NCI-H748 (cell line): ENCODE measurements at regions not wholly inside any gene's neighbourhood (a gene's known extent, or its start where the extent isn't known, plus 50 kb on each side); places are given as distances from the start of the nearest gene placed in this dataset.

Experiments
- DNase-seq: peaks from one replicate; lab custom pipeline; 2025; ENCODE audit not compliant: unreplicated experiment; lab: John Stamatoyannopoulos, UW

DNA sequence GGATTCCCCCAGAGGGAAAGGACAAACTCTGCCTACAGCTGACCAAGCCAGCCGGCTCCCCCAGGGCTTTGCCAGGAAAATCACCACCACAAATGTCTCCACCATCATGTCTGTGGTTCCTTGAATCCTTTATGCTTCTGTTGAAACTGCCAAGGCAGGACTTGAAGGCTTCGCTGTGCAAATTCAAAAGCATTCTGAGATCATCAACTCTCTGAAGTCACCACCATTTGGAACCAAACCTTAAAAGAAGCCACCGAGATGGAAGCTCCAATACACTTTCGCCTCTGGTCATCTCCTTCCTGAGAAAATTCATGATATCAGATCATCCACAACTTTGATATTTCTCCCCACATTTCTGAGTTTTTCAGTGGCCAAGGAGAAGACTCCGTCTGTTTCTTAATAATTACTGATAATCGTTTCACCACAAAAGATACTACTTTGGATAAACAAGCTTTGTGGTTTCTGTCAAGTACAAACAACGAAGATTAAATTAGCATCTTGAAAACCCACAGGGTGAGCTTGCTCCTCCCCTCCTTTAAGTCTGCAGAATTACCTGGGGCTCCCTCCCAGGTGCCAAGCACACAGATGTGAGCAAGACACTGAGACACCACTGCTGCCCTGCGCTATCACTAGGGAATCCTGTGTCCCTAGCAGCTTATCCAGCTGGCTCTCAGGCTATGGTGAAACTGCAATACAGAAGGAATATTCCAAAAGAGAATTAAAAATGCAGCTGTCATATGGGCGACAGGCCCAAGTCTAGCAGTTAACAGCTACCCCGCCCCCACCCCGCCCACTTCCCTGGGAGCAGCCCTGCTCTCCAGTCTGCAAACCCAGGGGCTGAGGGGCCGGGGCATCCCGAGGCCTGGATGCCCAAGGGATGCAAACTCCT, 125.0 kb upstream of the TBL1X start:
- DNase-seq, result peak; percentile 26

DNA sequence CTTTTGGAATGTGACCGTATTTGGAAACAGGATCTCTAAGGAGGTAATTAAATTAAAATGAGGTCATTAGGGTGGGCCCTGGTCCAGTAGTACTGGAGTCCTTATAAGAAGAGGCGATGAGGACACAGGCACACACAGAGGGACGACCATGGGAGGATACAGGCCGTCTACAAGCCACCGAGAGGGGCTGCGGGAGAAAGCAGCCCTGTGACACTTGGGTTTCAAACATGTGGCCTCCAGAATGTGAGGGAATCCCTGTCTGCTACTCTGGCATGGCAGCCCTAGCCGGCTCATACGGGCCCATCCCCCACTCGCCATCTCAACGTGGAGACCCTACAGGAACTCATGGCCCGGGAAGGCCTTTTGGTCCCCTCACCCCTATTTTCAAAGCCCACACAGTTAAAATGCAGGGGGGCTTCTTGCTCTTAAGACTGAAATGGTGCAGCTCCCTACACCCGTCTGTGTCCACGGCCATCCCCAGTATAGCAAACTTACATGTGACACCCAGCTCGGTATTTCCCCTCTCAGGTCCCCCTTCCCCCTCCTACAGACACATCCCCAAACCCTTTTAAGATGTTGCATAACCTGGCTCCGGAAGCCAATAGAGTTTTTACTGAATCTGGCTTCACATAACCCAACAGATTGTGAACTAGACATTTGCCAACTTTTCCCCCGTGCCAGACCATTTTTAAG, 124.1 kb upstream of the TBL1X start:
- DNase-seq, result no peak

DNA sequence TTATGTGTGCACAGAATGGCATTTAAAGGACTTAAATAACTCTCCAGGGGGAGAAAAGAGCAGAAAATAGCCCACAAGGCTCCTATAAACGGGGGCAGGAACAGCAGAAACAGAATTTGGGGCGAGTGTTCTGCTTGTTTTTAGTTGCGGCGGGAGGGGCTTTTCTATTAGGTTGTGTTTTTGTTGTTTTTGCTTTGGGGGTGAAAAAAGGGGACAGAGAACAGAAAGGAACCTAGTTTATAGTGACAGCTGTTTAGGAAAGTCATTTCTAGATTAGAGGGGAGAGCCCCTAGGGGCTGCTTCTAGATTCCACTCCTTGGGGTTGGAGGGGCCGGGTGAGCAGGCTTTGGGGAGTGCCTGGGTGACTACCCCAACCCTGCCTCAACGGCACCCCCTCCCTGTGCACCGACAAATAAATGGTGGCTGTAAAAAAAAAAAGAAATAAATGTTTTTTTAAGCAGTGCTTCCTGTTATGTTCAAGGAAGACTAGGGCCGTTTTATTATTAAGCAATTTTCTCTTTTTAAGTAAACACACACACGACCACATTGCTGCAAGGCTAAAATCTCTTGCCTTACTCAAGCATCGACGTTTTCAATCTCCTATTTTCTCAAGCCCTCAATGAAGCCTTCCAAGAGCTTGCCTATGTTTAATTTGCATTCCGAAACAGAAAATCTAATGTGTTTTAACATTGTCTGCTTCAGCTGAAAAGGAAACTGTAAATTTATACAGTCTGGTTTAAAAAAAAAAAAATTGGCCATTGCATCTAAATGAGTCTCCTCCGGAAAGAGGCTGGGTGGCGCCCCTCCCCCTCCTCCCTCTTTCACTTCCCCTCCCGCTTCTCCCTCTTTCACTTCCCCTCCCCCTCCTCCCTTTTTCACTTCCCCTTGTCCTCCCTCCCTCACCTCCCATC, 123.3 kb upstream of the TBL1X start:
- peak; percentile 73 for DNase-seq

DNA sequence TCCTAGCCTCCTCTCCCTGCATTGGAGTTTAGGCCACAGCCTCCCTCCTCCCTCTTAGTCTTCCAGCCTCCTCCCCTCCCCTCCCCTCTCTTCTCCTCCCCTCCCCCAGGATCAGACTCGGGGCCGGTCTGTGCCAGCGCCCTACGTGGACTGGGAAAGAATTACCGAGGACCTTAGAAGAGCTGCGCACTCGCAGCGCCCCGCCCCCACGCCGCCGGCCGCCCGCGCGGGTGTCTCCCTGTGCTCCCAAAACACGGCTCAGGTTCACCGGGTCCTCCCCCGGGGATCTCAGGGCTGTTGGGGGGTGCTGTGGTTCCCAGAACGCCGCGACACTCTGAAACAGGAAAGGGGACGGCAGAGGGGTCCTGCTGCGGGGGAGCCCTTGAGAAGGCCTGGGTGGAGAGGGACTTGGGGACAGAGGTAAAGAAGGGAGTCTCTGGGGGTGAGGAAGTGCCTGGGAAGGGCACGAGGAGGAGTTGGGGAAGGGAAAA, 122.3 kb upstream of the TBL1X start:
- peak; percentile 92 for DNase-seq

DNA sequence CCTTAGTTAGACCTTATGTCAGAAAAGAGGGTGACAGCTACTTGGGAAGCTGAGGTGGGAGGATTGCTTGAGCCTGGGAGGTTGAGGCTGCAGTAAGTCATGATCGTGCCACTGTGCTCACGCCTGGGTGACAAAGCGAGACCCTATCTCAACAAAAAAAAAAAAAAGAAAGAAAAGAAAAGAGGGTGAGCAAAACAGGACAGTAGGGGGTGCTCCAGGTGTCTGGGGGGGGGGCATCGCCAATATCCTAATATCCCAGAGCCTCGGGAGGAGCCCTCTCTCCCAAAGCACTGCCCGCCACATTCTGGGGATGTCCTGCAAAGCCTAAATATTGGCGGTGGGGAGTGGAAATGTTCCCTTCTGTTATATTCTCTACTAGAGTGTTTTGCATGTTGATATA, 120.9 kb upstream of the TBL1X start:
- no peak for DNase-seq

DNA sequence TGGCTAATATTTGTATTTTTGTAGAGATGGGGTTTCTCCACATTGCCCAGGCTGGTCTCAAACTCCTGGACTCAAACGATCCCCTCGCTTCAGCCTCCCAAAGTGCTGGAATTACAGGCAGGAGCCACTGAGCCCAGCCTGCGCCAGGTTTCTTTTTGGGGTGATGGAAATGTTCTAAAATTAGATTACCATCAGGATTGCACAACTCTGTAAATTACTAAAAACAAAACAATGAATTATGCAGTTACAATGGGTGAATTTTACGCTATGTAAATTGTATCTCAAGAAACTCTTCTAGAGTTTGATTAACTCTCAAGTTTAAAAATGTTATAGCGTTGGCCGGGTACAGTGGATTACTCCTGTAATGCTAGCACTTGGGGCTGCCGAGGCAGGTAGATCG, 118.9 kb upstream of the TBL1X start:
- DNase-seq, result no peak

DNA sequence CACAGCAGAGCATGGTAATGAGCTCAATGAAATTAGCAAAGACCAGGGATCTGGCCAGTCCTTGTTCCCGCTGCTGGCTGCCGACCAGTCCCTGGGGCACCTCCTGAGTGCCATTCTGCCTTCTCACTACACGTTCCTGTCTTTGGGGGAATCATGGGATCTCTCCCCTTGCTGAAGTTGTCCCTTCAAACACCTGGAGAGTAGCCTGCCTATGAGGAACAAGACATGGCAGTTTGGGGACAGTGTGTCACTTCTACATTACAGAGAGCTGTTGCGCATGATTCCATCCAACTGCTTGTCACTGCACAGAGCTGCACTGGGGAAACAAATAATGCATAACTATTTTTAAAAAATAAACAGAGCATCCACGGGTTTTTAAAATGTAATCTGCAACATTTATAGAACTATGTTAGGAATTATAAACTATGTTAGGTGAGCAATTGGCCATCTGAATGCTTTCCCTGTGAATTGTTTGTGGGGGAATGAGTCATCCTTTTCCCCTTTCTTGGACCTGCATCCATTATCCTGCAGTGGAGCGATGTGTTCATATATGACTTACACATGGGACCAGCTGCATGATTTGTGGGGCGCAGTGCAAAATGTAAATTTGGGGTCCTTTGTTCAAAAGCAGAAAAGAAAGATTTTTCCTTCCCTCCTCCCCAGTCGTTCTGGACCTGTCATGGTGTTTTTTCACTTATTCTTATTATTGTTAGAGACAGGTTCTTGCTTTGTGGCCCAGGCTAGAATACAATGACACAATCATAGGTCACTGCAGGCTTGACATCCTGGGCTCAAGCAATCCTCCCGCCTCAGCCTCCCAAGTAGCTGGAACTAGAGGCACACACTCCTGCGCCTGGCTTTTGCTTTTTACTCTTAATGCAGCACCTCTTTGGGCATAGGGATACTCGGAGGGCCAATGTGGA, 115.0 kb upstream of the TBL1X start:
- DNase-seq, result no peak

DNA sequence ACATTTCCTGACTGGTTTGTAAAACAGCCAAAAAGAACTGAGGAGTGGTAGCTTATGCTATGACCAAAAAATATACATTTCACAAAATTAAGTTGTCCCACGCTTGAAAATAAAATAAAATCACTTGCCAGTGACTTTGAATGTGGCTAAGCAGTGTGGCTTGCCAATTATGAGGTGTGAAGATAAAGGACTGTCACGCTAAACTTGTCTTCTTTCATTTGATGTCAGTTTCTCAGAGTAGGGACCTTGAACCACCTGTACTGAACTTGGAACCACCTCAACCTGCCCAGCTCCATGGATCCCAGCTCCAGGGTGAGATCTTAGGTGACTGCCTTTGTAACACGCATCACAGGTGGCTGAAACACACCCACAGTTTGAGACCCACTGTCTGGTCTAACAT, 113.7 kb upstream of the TBL1X start:
- DNase-seq, result no peak

DNA sequence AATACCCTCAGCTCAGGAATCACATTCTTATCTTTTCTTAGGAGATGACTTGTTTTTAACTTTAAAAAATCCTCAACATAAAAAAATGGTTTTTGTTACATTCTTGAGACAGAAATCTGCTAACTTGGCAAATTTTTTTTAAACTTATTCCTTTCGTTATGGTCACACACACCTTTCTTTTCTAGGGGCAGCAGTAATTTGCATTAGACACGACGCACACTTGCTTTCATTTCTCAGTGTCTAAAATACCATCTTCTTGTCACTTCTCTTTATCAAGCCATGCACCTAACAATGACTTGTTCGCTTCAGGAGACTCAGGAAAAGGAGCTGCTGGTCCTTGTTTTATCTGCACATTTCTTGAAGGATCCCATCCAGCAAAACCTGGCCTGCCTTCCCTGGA, 112.6 kb upstream of the TBL1X start:
- DNase-seq, result no peak

DNA sequence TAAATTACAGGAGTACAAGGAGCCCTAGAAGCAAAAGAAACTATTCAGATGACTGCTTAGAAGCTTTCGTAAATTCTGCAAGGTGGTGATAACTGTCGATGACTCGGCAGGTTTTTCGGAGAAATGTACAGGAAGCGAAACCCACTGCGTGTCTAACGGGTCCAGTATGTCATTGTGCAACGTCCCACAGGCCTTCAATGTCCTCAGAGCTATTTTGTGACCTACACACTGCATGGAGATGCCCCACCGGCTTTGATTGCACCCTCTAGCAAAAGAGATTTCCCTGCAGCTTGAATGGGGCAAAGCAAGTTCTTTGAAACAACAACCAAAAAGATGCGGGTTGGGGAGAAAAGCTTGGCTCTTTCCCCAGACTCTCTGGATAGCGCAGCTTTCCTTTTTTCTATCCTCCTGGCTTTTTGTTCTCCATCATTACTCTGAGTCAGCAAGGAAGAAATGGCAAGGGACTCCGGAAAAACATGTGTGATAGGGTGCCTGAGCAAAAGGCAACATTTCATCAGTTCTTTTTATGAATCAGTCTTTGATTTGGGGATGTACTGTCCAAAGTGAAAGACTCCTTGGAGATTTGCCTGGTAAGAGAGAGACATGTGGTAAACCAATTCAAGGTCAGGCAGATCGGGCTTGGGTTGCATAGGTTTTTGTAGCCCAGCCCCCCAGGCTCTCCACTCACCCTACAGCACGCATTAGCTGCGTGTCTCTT, 112.0 kb upstream of the TBL1X start:
- no peak for DNase-seq

DNA sequence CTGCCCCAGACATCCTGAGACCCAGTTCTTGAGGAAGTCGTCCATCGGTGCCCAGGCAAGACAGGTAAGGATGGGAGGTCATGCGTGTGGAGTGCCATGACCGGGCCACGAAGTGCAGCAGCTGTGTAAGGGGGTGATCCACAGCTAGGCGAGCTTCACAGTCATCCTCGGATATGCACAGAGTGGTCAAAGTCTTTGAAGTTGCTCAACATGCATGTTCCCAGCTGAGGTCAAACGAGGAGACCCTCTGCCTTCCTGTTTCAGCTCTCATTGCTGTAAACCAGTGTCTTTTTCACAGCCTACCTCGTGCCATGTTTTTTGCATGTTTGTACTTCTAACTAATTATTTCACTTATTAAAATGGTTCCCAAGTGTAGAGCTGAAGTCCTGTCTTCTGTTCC, 109.9 kb upstream of the TBL1X start:
- no peak for DNase-seq

DNA sequence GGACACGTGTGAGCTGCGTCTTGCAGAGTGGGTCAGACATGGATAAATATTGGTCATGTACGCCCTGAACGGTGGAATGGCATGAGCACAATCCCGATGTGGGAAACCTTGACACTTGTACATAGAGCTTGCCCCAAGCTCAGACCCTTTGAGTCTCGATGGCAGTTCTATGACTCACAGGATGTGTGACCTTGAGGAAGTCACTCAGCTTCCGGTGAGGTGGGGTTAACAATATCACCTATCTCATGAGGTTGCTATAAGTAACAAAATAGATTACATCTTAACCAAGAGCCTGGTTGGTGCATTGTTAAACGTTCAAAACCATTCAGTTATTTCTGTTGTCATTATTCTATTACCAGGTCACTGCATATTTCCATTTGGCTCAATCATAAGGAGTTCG, 109.1 kb upstream of the TBL1X start:
- DNase-seq, result no peak

DNA sequence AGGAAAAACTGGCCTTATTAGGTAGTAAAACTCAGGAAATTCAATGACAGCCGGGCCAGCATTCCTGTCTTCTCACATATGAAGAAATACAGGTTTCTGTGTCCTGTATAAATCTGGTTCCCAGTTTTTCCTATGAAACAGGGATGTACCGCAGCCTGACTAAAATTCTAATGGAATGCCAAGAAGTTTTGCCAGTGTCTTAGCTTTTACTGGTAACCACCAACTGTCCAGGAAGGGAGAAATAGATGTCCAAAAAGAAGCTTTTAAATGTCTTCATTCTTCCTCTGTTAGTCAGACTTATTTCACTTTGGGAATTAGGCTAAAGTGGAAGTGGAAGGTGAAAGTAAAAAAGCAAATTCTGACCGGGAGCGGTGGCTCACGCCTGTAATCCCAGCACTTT, 108.0 kb upstream of the TBL1X start:
- DNase-seq, result no peak

DNA sequence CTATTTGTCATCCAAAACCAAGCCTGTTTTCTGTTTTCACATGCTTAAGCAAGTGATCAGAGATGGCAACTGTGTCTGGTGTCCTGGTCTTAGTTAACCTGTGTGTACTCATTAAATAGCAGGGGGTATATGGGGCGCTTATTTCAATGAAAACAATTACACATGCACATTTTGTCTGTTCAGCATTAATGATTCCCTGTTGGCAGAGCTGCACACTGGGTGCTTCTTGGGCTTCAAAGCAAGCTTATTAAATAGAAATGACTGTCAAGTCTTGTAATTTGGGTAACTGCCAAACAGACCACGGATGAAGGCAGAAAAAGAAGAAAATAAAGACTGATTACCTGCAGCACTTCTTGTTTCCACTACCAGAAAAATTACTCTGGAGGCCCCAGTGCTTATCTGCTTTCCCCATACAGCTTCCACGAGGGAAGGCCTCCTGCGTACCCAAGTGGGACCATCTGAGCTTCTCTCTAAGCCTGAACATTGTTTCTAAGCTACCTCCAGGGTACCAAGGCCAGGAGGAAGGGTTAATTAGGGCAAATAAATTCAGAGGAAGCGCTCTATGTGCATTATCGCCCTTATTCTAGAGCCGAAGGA, 107.2 kb upstream of the TBL1X start:
- peak; percentile 58 for DNase-seq

DNA sequence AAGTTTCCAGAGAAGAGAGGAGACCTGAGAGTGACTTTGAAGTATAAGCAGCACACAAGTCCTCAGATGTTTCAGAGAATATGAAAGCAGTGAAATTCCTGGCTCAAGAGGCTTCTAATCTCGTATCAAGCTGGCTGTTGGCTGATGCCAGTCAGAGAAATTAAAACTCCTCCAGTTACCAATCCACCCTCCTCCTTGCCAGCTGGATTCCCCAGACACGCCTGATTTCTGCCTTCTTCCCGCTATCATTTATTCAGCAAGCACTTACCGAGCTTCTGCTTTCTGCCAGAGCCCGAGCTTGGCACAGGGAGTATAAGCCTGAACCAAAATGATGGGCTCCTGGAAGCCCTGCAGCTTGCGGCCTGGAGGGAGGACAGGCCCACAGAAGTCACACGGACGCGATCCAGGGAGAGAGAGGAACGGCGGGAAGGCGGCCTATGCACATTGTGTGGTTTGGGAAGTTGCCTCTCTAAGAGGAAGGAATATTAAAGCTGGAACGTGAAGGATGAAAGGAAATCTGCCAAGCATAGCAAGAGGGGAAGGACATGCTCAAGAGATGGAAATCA, 102.4 kb upstream of the TBL1X start:
- no peak for DNase-seq

DNA sequence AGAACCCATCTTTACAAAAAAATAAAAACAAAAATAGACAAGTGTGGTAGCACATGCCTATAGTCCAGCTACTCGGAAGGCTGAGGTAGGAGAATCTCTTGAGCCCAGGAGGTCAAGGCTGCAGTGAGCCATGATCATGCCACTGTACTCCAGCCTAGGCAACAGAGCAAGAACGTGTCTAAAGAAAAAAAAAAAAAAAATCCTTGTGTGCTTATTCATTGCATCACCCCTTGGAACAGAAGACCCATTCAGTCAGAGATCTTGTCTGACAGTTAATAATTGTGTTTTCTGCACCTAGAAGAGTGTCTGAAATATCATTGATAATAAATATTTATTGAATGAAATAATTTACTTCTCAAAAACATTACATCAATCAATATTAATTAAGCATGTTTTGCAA, 97.4 kb upstream of the TBL1X start:
- no peak for DNase-seq

DNA sequence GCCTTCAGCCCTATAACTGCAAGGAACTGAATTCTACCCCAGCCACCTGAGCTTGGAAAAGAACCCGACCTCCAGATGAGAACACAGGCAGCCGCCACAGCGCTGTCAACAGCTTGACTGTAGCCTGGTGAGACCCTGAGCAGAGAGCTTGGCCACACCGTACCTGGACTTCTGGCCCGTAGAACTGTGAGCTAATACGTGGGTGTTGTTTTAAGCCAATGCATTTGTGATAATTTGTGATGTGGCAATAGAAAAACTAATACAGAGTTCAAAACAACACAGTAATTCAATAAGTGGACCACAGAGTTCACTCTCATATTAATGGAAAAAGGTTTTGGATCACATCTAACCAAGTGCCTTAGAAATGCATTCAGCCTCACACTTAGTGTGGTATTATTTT, 96.6 kb upstream of the TBL1X start:
- DNase-seq, result no peak

DNA sequence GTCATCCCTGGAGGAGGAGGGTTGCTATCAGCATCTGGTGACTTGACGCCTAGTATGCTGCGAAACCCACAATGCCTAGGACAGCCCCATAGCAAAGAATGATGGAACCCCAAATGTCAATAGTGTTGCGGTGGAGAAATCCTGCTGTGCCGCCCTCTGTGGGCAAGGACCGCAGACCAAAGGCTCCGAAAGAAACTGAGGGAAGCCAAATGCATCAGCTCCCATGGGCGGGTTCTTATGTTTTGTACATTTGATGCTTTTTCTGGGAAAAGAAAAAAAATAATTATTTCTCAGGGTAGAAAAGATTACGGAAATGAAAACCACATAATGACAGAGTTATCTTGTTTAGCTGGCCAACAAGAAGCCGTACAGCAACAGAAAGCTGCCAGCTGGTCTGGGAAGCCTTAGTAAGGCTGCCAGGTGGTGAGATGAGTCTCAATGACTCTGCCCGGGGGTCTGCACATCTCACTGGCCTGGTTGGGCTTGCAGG, 95.0 kb upstream of the TBL1X start:
- DNase-seq, result no peak

DNA sequence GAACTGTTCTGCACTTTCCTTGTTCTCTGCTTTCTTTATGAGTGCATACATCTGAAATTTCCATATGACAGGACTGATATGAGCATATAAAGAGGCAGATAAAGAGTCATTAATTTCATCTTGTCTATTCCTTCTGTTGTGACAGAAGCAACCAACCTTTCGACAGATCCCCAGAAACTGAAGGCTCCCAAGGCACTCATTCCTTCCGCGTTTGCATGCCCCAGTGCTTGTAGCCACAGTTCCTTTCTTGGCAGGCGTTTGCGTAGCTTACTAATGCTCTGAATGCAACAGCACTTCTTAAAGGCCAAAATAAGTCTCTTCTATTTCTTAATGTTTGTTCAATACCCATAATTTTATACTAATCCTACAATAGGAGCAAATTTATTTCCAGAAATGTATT, 94.0 kb upstream of the TBL1X start:
- no peak for DNase-seq
